HEK293 (cell line): ENCODE measurements at regions not wholly inside any gene's neighbourhood (a gene's known extent, or its start where the extent isn't known, plus 50 kb on each side); places are given as distances from the start of the nearest gene placed in this dataset.

Experiments used
- CTCF ChIA-PET: fragments of 350-600 bp; formaldehyde crosslinking; extraction: SDS; loops from one replicate; lab custom pipeline; 2021; ENCODE audit warnings: antibody characterized with exemption; lab: Yijun Ruan, JAX
- POLR2A ChIA-PET: fragments of 300-600 bp; formaldehyde crosslinking; extraction: SDS; loops from one replicate; lab custom pipeline; 2020; ENCODE audit warnings: antibody characterized with exemption, inconsistent platforms; lab: Yijun Ruan, JAX
- H3K27ac ChIP-seq: fragments of 200-500 bp; sonication (Bioruptor generic); 2 replicates; pipeline ENCODE4 v1.5.1; 2014; ENCODE audit warnings: low read depth, low read length, control low read depth, inconsistent platforms; ENCODE audit errors: extremely low read depth
- H3K36me3 ChIP-seq, 2 experiments: fragments of 200-500 bp in 1 of 2; sonication (Bioruptor generic) in 1 of 2; 1 replicate in 1 of 2; 2 replicates in 1 of 2; pipeline ENCODE4 v1.5.1; 2014 to 2017; ENCODE audit warnings: inconsistent platforms in 2 of 2, low read length in 2 of 2; ENCODE audit not compliant: control insufficient read depth in 2 of 2, insufficient read depth in 1 of 2
- H3K4me1 ChIP-seq: fragments of 200-500 bp; sonication (Bioruptor generic); 2 replicates; pipeline ENCODE4 v1.5.1; 2014; ENCODE audit warnings: mild to moderate bottlenecking, low read length, inconsistent platforms; ENCODE audit not compliant: control insufficient read depth, insufficient read depth
- H3K4me3 ChIP-seq: 2 replicates; pipeline ENCODE4 v1.5.1; 2011; ENCODE audit warnings: low read depth, mild to moderate bottlenecking, control low read depth, low read length, moderate library complexity
- H3K9me3 ChIP-seq: fragments of 200-500 bp; sonication (Bioruptor generic); 2 replicates; pipeline ENCODE4 v1.5.1; 2014; ENCODE audit warnings: low read depth, low read length, inconsistent platforms; ENCODE audit not compliant: control insufficient read depth, insufficient read depth
- GFI1B ChIP-seq: fragments of 450-650 bp; formaldehyde crosslinking; IDR thresholded peaks from 2 replicates; pipeline ENCODE4 v1.5.1; 2016; ENCODE audit warnings: missing biosample characterization, missing genetic modification characterization
- HOXD13 ChIP-seq: sonication (generic); formaldehyde crosslinking; IDR thresholded peaks from 2 replicates; pipeline ENCODE4 v1.8.0; 2022; ENCODE audit warnings: missing genetic modification reagents, borderline replicate concordance
- INSM2 ChIP-seq: fragments of 450-650 bp; formaldehyde crosslinking; IDR thresholded peaks from 2 replicates; pipeline ENCODE4 v1.5.1; 2016; ENCODE audit warnings: missing biosample characterization, missing genetic modification characterization
- KLF17 ChIP-seq: fragments of 450-650 bp; formaldehyde crosslinking; IDR thresholded peaks from 2 replicates; pipeline ENCODE4 v1.5.1; 2016; ENCODE audit warnings: missing biosample characterization, missing genetic modification characterization
- MYNN ChIP-seq: fragments of 450-650 bp; formaldehyde crosslinking; IDR thresholded peaks from 2 replicates; pipeline ENCODE4 v1.5.1; 2016; ENCODE audit warnings: missing biosample characterization, missing genetic modification characterization, borderline replicate concordance
- OVOL3 ChIP-seq: fragments of 450-650 bp; formaldehyde crosslinking; IDR thresholded peaks from 2 replicates; pipeline ENCODE4 v1.5.1; 2016; ENCODE audit warnings: missing biosample characterization, missing genetic modification characterization
- PRDM4 ChIP-seq: fragments of 450-650 bp; formaldehyde crosslinking; IDR thresholded peaks from 2 replicates; pipeline ENCODE4 v1.5.1; 2017; ENCODE audit warnings: missing biosample characterization, missing genetic modification characterization
- REPIN1 ChIP-seq: fragments of 450-650 bp; formaldehyde crosslinking; IDR thresholded peaks from 2 replicates; pipeline ENCODE4 v1.5.1; 2017; ENCODE audit warnings: missing biosample characterization, missing genetic modification characterization, low read depth
- SETDB1 ChIP-seq: IDR thresholded peaks from one replicate; pipeline ENCODE4 v1.6.1; 2017; ENCODE audit warnings: mild to moderate bottlenecking, low read length, moderate library complexity, mixed read lengths; ENCODE audit not compliant: insufficient read length
- ZBTB17 ChIP-seq: fragments of 450-650 bp; formaldehyde crosslinking; IDR thresholded peaks from 2 replicates; pipeline ENCODE4 v1.5.1; 2016; ENCODE audit warnings: missing biosample characterization, missing genetic modification characterization
- ZFP41 ChIP-seq: fragments of 450-650 bp; formaldehyde crosslinking; IDR thresholded peaks from 2 replicates; pipeline ENCODE4 v1.5.1; 2016; ENCODE audit warnings: missing biosample characterization, missing genetic modification characterization, borderline replicate concordance
- ZIC2 ChIP-seq: fragments of 450-650 bp; formaldehyde crosslinking; IDR thresholded peaks from 2 replicates; pipeline ENCODE4 v1.5.1; 2016; ENCODE audit warnings: missing biosample characterization, missing genetic modification characterization
- ZNF112 ChIP-seq: fragments of 450-650 bp; formaldehyde crosslinking; IDR thresholded peaks from 2 replicates; pipeline ENCODE4 v1.5.0; 2017; ENCODE audit warnings: missing biosample characterization, missing genetic modification characterization
- ZNF146 ChIP-seq: fragments of 450-650 bp; formaldehyde crosslinking; IDR thresholded peaks from 2 replicates; pipeline ENCODE4 v1.5.1; 2016; ENCODE audit warnings: missing biosample characterization, missing genetic modification characterization
- ZNF202 ChIP-seq: fragments of 450-650 bp; formaldehyde crosslinking; IDR thresholded peaks from 2 replicates; pipeline ENCODE4 v1.5.1; 2016; ENCODE audit warnings: missing biosample characterization, missing genetic modification characterization, borderline replicate concordance
- ZNF221 ChIP-seq: fragments of 450-650 bp; formaldehyde crosslinking; IDR thresholded peaks from 2 replicates; pipeline ENCODE4 v1.5.1; 2017; ENCODE audit warnings: missing biosample characterization, missing genetic modification characterization, borderline replicate concordance
- ZNF23 ChIP-seq: fragments of 450-650 bp; formaldehyde crosslinking; IDR thresholded peaks from 2 replicates; pipeline ENCODE4 v1.5.1; 2016; ENCODE audit warnings: missing biosample characterization, missing genetic modification characterization, borderline replicate concordance
- ZNF274 ChIP-seq, 2 experiments: fragments of 200-500 bp in 1 of 2; fragments of 450-650 bp in 1 of 2; sonication (Bioruptor generic) in 1 of 2; formaldehyde crosslinking in 1 of 2; IDR thresholded peaks; 2 replicates each; pipeline versions ENCODE4 v1.5.1 to v1.6.1; 2014 to 2016; ENCODE audit warnings: borderline replicate concordance in 1 of 2, inconsistent platforms in 1 of 2, low read length in 1 of 2, missing biosample characterization in 1 of 2, missing genetic modification characterization in 1 of 2
- ZNF48 ChIP-seq: fragments of 450-650 bp; formaldehyde crosslinking; IDR thresholded peaks from 2 replicates; pipeline ENCODE4 v1.5.1; 2016; ENCODE audit warnings: missing biosample characterization, missing genetic modification characterization
- ZNF501 ChIP-seq: fragments of 450-650 bp; formaldehyde crosslinking; IDR thresholded peaks from 2 replicates; pipeline ENCODE4 v1.5.1; 2016; ENCODE audit warnings: missing biosample characterization, missing genetic modification characterization
- ZNF529 ChIP-seq: fragments of 450-650 bp; formaldehyde crosslinking; IDR thresholded peaks from 2 replicates; pipeline ENCODE4 v1.5.1; 2017; ENCODE audit warnings: missing genetic modification characterization, missing biosample characterization; ENCODE audit not compliant: insufficient replicate concordance
- ZNF555 ChIP-seq: fragments of 450-650 bp; formaldehyde crosslinking; conservative IDR thresholded peaks from 2 replicates; pipeline ENCODE4 v1.5.1; 2017; ENCODE audit warnings: missing biosample characterization, mild to moderate bottlenecking, missing genetic modification characterization, inconsistent platforms
- ZNF561 ChIP-seq: fragments of 450-650 bp; IDR thresholded peaks from 2 replicates; pipeline ENCODE4 v1.5.1; 2018; ENCODE audit warnings: missing biosample characterization, missing genetic modification characterization, borderline replicate concordance
- ZNF629 ChIP-seq: fragments of 450-650 bp; formaldehyde crosslinking; IDR thresholded peaks from 2 replicates; pipeline ENCODE4 v1.5.1; 2017; ENCODE audit warnings: missing biosample characterization, missing genetic modification characterization
- ZNF664 ChIP-seq: fragments of 450-650 bp; formaldehyde crosslinking; IDR thresholded peaks from 2 replicates; pipeline ENCODE4 v1.5.1; 2016; ENCODE audit warnings: missing biosample characterization, missing genetic modification characterization
- ZNF677 ChIP-seq: fragments of 450-650 bp; IDR thresholded peaks from 2 replicates; pipeline ENCODE4 v1.5.0; 2018; ENCODE audit warnings: missing biosample characterization, mild to moderate bottlenecking, missing genetic modification characterization, moderate library complexity
- ZNF707 ChIP-seq: fragments of 450-650 bp; formaldehyde crosslinking; IDR thresholded peaks from 2 replicates; pipeline ENCODE4 v1.5.1; 2016; ENCODE audit warnings: missing biosample characterization, missing genetic modification characterization
- ZNF768 ChIP-seq: fragments of 450-650 bp; formaldehyde crosslinking; IDR thresholded peaks from 2 replicates; pipeline ENCODE4 v1.5.1; 2018; ENCODE audit warnings: missing biosample characterization, mild to moderate bottlenecking, missing genetic modification characterization
- ZNF776 ChIP-seq: fragments of 450-650 bp; formaldehyde crosslinking; IDR thresholded peaks from 2 replicates; pipeline ENCODE4 v1.5.0; 2017; ENCODE audit warnings: missing biosample characterization, missing genetic modification characterization, borderline replicate concordance
- ZNF785 ChIP-seq: fragments of 450-650 bp; formaldehyde crosslinking; IDR thresholded peaks from 2 replicates; pipeline ENCODE4 v1.5.1; 2016; ENCODE audit warnings: missing biosample characterization, missing genetic modification characterization
- ZSCAN16 ChIP-seq: fragments of 450-650 bp; formaldehyde crosslinking; IDR thresholded peaks from 2 replicates; pipeline ENCODE4 v1.5.1; 2016; ENCODE audit warnings: missing biosample characterization, missing genetic modification characterization
- TF ChIP-seq, protein P1 (sequence below): fragments of 450-650 bp; formaldehyde crosslinking; IDR thresholded peaks from 2 replicates; pipeline ENCODE4 v1.5.1; 2016; ENCODE audit warnings: missing biosample characterization, missing genetic modification characterization

DNA sequence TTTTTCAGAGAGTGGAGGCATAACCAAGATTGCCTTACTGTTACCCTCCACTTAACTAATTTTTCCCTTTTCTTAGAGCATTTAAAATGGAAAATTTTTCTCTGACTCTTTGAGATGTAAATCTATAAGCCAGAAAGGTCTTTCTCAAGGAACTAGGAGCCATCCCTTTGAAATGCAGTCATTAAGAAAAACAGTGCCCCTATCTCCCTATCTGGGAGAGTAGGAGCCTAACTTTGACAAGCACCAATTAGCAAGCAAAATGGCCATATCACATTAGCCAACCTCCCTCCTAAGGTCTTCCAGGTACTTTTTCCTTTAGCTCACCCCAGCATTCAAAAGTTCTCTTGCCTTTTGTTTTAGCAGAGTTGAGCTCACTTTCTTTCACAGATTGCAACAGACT lies 570.5 kb downstream of the EPHA7 start:
- no peaks in the 10 kb centered on the region for H3K4me1 ChIP-seq
- TF ChIP-seq OVOL3 (no peak), ZNF561 (tag by site-specific recombination) (no peak), ZNF274 (IDR thresholded peaks at IDR 0.05; ENCODE audit: low read length) (no peak), ZNF274 (tag by site-specific recombination; IDR thresholded peaks at IDR 0.05; ENCODE audit: borderline replicate concordance) (no peak), ZNF677 (tag by site-specific recombination) (no peak), ZNF501 (no peak), ZNF707 (tag by site-specific recombination) (no peak), ZNF112 (no peak), ZNF202 (no peak), ZIC2 (tag by site-specific recombination) (no peak), PRDM4 (tag by site-specific recombination) (no peak), MYNN (tag by site-specific recombination) (no peak), GFI1B (tag by site-specific recombination) (no peak), ZNF23 (tag by site-specific recombination) (no peak), ZNF146 (tag by site-specific recombination) (no peak), ZNF785 (tag by site-specific recombination) (no peak)
- TF ChIP-seq, protein P1, sequence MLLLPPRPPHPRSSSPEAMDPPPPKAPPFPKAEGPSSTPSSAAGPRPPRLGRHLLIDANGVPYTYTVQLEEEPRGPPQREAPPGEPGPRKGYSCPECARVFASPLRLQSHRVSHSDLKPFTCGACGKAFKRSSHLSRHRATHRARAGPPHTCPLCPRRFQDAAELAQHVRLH, result no peak
- no peaks in the 10 kb centered on the region for H3K9me3 ChIP-seq
- CTCF ChIA-PET, result interaction anchor here (0.6 to 1.4 kb wide), 3 partner anchors 12 to 265 kb away, joined by 3 read pairs; no protein-coding TSS in a partner anchor
- POLR2A ChIA-PET, result no interaction called here
- H3K27ac ChIP-seq, result no peak overlapping the region
- H3K4me3 ChIP-seq, result no peak overlapping the region
- no peaks in the 10 kb centered on the region for H3K36me3 ChIP-seq

DNA sequence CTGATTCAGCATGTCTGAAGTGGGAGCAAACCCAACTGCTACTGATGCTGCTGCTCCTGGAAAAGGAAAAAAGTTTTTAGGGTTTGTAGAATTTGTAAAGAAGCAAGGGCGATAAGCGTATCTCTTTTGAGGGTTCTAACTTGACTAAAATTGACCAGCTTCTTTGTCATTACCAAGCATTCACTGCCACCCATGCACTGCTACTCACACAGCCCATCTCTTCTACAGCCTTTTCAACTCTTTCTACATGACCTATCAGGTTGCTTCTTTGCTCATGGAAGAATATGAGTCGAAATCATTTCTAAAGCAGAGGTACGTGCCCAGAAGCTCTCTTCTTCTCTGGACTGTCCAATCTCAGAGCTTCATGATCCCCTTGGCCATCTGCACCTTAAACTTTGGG lies 570.9 kb downstream of the EPHA7 start:
- Histone ChIP-seq H3K9me3 (no peaks in the 10 kb centered on the region), H3K4me3 (no peak overlapping the region), H3K27ac (no peak overlapping the region), H3K4me1 (no peaks in the 10 kb centered on the region), H3K36me3 (no peaks in the 10 kb centered on the region)
- ChIA-PET POLR2A (no interaction called here), CTCF (interaction anchor here (1.4 kb wide), 1 partner anchor 11 kb away, joined by 3 read pairs; no protein-coding TSS in a partner anchor)
- TF ChIP-seq ZBTB17, result no peak
- no peak for TF ChIP-seq ZFP41
- no peak for TF ChIP-seq OVOL3
- no peak for TF ChIP-seq ZNF529 (tag by site-specific recombination)
- TF ChIP-seq ZNF48 (tag by site-specific recombination), result no peak
- no peak for TF ChIP-seq INSM2
- TF ChIP-seq ZNF664 (tag by site-specific recombination), result no peak
- no peak for TF ChIP-seq KLF17 (tag by site-specific recombination)
- no peak for TF ChIP-seq ZNF555 (tag by site-specific recombination)
- no peak for TF ChIP-seq ZNF776 (tag by site-specific recombination)
- no peak for TF ChIP-seq ZSCAN16 (tag by site-specific recombination)
- no peak for TF ChIP-seq HOXD13 (CRISPR knock-in tag)
- TF ChIP-seq ZNF629, result no peak
- no peak for TF ChIP-seq REPIN1
- no peak for TF ChIP-seq SETDB1
- TF ChIP-seq ZNF768 (tag by site-specific recombination), result no peak
- TF ChIP-seq ZNF221 (tag by site-specific recombination), result no peak
